ENCODE measurements at regions not wholly inside any gene's neighbourhood (a gene's known extent, or its start where the extent isn't known, plus 50 kb on each side); places are given as distances from the start of the nearest gene placed in this dataset.

DNA sequence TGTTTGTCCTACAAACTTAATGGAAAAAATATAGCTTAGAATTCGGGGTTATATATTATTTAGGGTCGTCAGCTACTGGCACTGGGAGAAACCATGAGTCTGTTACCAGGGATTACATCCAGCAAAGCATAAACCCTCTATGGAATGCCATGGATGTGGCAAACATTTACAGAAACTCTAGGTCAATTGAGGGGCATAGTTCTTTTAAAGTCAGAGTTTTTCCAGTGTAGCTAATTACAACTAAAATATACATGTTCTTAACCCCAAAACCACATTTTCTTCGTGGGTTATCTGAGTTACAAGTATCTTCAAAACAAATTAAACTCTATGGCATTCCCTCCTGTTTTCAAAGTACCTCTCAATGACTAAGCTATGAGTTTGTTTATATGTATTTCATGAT, 99.3 kb upstream of the THSD7A start:
- Histone ChIP-seq H2BK15ac (ENCODE audit: low read depth, low read length) (no peak overlapping the region), H3T11ph (ENCODE audit: low read length) (no peak overlapping the region), H4K91ac (ENCODE audit: insufficient read length, low read depth, low read length) (no peak overlapping the region), H3K18ac (ENCODE audit: insufficient read length, low read depth, low read length) (no peak overlapping the region), H3K79me1 (ENCODE audit: insufficient read depth, low read depth, low read length, poor library complexity, severe bottlenecking) (no peaks in the 10 kb centered on the region), H2BK120ac (ENCODE audit: low read depth, low read length, poor library complexity, severe bottlenecking) (no peak overlapping the region), H3K27ac (ENCODE audit: insufficient read length, low read depth, low read length) (no peak overlapping the region), H3K4ac (ENCODE audit: low read depth, low read length) (no peak overlapping the region), H3K4me1 (ENCODE audit: insufficient read depth, low read length) (no peaks in the 10 kb centered on the region), H2BK20ac (ENCODE audit: low read depth, low read length, poor library complexity, severe bottlenecking) (no peak overlapping the region), H4K20me1 (ENCODE audit: control insufficient read depth, insufficient read depth, insufficient read length) (no peaks in the 10 kb centered on the region), H3K79me2 (ENCODE audit: insufficient read depth, low read length) (no peaks in the 10 kb centered on the region), H3K27me3 (ENCODE audit: insufficient read depth, low read length) (no peaks in the 10 kb centered on the region), H2BK12ac (ENCODE audit: insufficient read length, low read depth, low read length) (no peak overlapping the region), H3K14ac (ENCODE audit: insufficient read depth, low read length) (no peak overlapping the region), H3K9me3 (ENCODE audit: control insufficient read depth, low read depth, low read length) (no peaks in the 10 kb centered on the region), H2AFZ (ENCODE audit: low read length) (no peak overlapping the region), H4K8ac (replicated peaks; ENCODE audit: insufficient read length, low read depth, low read length) (no peak overlapping the region), H2AK5ac (ENCODE audit: insufficient read length, low read length) (no peak overlapping the region), H3K56ac (ENCODE audit: insufficient read length, low read depth, low read length) (no peak overlapping the region), H4K5ac (ENCODE audit: insufficient read length, low read depth, low read length) (no peak overlapping the region), H2BK5ac (ENCODE audit: insufficient read length, low read length) (no peak overlapping the region), H3K23me2 (ENCODE audit: insufficient read length, low read depth, low read length, poor library complexity, severe bottlenecking) (no peaks in the 10 kb centered on the region), H3K4me2 (ENCODE audit: insufficient read depth, insufficient read length, low read length) (no peak overlapping the region), H3K23ac (ENCODE audit: insufficient read length, low read depth, low read length) (no peak overlapping the region), H3K9ac (ENCODE audit: extremely low read depth, insufficient read length, low read length) (no peak overlapping the region)
- Mint-ChIP-seq H3K9me3 (no peaks in the 10 kb centered on the region), H3K27ac (no peak overlapping the region), H3K4me3 (no peak overlapping the region), H3K36me3 (ENCODE audit: insufficient read depth in 1 of 3, low read depth in 3 of 3) (no peaks in the 10 kb centered on the region), H3K27me3 (ENCODE audit: low read depth) (no peaks in the 10 kb centered on the region), H3K4me1 (no peaks in the 10 kb centered on the region)
- no CpG with 5 or more reads among the region's 3 CpGs for WGBS (ENCODE audit: extremely low coverage, insufficient read length, low lambda C conversion rate)
- TF ChIP-seq, protein P1, sequence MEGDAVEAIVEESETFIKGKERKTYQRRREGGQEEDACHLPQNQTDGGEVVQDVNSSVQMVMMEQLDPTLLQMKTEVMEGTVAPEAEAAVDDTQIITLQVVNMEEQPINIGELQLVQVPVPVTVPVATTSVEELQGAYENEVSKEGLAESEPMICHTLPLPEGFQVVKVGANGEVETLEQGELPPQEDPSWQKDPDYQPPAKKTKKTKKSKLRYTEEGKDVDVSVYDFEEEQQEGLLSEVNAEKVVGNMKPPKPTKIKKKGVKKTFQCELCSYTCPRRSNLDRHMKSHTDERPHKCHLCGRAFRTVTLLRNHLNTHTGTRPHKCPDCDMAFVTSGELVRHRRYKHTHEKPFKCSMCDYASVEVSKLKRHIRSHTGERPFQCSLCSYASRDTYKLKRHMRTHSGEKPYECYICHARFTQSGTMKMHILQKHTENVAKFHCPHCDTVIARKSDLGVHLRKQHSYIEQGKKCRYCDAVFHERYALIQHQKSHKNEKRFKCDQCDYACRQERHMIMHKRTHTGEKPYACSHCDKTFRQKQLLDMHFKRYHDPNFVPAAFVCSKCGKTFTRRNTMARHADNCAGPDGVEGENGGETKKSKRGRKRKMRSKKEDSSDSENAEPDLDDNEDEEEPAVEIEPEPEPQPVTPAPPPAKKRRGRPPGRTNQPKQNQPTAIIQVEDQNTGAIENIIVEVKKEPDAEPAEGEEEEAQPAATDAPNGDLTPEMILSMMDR (conservative IDR thresholded peaks at IDR 0.05): no peak
- no peak for DNase-seq

All from H9 (cell line).